H1 (cell line): ENCODE measurements at regions not wholly inside any gene's neighbourhood (a gene's known extent, or its start where the extent isn't known, plus 50 kb on each side); places are given as distances from the start of the nearest gene placed in this dataset.

Experiments
- MAFK ChIP-seq: IDR thresholded peaks from 2 replicates; pipeline ENCODE4 v1.6.1; 2012; ENCODE audit warnings: low read depth, mild to moderate bottlenecking, improper control_type of control experiment, low read length
- TCF12 ChIP-seq: IDR thresholded peaks from 2 replicates; pipeline ENCODE4 v1.6.1; 2011; ENCODE audit warnings: low read depth, mild to moderate bottlenecking, low read length

DNA sequence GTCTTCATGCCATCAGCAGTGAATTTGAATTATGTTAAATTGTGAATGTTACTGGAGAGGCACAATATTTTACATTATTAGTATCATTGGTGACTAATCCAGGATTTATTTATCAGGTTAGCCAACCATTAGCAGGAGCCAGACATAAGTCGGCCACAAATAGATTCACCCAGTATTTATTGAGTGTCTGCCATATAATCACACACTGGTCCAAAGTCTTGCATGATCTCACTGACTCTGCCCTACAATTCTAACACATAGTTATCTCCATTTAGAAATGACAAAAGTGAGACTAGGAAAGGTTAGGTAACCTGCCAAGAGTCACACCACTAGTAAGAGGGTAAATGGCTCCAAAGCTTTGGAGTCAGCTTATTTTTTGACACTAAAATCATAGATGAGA is 179.6 kb downstream of the BLID start (continued):
- TF ChIP-seq MAFK (no peak), TCF12 (no peak)
